ENCODE measurements at regions not wholly inside any gene's neighbourhood (a gene's known extent, or its start where the extent isn't known, plus 50 kb on each side); places are given as distances from the start of the nearest gene placed in this dataset.

DNA sequence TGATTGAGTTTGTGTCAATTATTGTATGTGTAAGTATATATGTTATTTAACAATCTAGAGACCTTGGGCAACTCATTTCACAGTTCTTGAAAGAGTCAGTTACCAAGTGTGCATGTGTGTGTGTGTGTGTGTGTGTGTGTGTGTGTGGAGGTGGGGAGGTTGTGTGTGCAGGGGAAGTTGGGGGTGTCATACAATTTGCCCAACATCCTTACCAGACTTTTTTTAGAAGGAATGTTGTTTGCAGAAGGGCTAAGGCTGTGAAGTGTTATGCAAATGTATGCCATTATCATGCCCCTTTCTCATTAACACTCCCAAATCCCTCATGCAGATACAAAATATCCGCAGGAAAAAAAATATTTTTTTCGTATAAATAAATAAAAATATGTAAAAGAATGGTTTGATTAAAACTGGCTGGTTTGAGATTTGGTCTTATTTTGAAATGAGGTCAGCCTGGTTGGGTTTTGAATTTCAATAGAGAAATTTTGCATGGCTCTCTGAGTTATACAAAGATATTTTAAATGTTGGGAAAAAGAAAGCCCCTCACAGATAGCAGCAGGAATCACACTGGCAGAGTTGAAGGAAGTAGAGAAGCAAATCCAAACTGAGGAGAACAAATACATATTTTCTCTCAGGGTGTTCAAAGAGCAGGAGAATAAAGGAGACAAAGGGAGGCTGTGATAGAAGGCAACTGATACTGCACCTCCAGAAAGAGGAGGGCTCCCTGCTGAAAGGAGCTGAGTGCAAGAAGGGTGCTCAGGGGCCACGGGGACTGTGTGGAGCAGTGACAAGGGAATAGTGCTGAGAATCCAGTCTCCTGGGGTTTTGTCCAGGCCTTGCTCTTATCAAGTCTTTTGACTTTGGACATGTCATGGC lies 1365.5 kb upstream of the CELF4 start:
- H3K27me3 ChIP-seq = no peaks in the 10 kb centered on the region
- H3K27ac ChIP-seq = no peak overlapping the region
- no peak for TF ChIP-seq POLR2A (IDR thresholded peaks at IDR 0.05)
- TF ChIP-seq, protein P1, sequence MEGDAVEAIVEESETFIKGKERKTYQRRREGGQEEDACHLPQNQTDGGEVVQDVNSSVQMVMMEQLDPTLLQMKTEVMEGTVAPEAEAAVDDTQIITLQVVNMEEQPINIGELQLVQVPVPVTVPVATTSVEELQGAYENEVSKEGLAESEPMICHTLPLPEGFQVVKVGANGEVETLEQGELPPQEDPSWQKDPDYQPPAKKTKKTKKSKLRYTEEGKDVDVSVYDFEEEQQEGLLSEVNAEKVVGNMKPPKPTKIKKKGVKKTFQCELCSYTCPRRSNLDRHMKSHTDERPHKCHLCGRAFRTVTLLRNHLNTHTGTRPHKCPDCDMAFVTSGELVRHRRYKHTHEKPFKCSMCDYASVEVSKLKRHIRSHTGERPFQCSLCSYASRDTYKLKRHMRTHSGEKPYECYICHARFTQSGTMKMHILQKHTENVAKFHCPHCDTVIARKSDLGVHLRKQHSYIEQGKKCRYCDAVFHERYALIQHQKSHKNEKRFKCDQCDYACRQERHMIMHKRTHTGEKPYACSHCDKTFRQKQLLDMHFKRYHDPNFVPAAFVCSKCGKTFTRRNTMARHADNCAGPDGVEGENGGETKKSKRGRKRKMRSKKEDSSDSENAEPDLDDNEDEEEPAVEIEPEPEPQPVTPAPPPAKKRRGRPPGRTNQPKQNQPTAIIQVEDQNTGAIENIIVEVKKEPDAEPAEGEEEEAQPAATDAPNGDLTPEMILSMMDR (IDR thresholded peaks at IDR 0.05) = no peak
- no peak for TF ChIP-seq EP300 (IDR thresholded peaks at IDR 0.05)
- no peak for DNase-seq
- H3K4me3 ChIP-seq = no peak overlapping the region
- H3K36me3 ChIP-seq = no peaks in the 10 kb centered on the region
- 24 to 32% (median 31%) methylated on average over 3 of the region's 3 CpGs for WGBS, 3 donors
- intact Hi-C loops (cut with DNase I) = no loop called here
- no peaks in the 10 kb centered on the region for H3K4me1 ChIP-seq (ENCODE audit: insufficient read depth)
- no peaks in the 10 kb centered on the region for H3K9me3 ChIP-seq

DNA sequence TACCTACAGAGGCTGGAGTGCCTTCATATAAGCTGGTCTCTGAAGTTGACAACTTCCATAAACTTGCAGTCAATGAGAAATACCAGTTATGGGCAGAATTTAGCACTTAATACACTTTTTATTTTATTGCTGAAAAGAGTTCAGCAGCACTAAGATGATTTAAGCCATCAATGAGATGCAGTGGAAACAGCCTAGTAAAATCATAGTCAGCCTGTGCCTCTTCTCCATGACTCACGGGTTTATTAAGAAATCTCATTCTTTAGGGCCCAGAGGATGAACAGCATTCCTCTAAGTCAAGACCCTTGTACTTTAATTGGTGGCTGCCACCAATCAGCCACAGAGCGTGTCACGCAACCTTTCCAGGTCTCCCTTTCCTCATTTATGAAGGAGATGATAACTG lies 1357.9 kb upstream of the CELF4 start:
- no peak overlapping the region for H3K4me3 ChIP-seq
- intact Hi-C loops (cut with DNase I) = no loop called here
- WGBS, 3 donors = 90 to 94% (median 91%) methylated on average over 3 of the region's 3 CpGs
- no peaks in the 10 kb centered on the region for H3K36me3 ChIP-seq
- H3K27me3 ChIP-seq = no peaks in the 10 kb centered on the region
- no peaks in the 10 kb centered on the region for H3K9me3 ChIP-seq
- no peaks in the 10 kb centered on the region for H3K4me1 ChIP-seq (ENCODE audit: insufficient read depth)
- no peak overlapping the region for H3K27ac ChIP-seq
- TF ChIP-seq EP300 (IDR thresholded peaks at IDR 0.05) = no peak
- no peak for TF ChIP-seq POLR2A (IDR thresholded peaks at IDR 0.05)
- TF ChIP-seq, protein P1 (IDR thresholded peaks at IDR 0.05) = no peak
- no peak for DNase-seq

DNA sequence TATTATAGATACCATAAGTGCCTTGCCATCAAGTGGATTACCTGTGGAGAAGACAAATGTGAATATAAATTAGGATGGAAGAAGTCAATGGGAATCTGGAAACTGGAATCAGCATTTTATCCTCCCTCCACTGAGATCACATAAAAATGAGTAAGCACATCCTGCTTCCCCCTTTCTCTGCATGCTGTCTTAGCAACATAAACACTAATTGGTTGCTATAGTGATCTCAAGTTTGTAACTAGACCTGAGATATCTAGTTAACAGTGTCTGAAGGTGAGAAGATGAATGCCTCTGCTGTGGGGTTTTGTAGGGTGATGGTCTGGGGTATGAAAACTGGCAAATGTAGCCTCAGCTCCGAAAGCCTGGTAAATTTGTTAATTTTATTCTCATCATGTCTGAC lies 1357.5 kb upstream of the CELF4 start:
- 79 to 90% (median 88%) methylated on average over 1 of the region's 1 CpG for WGBS, 3 donors
- H3K36me3 ChIP-seq = no peaks in the 10 kb centered on the region
- no peak overlapping the region for H3K4me3 ChIP-seq
- no peaks in the 10 kb centered on the region for H3K9me3 ChIP-seq
- intact Hi-C loops (cut with DNase I) = no loop called here
- H3K27me3 ChIP-seq = no peaks in the 10 kb centered on the region
- no peaks in the 10 kb centered on the region for H3K4me1 ChIP-seq (ENCODE audit: insufficient read depth)
- no peak for TF ChIP-seq EP300 (IDR thresholded peaks at IDR 0.05)
- no peak overlapping the region for H3K27ac ChIP-seq
- DNase-seq = no peak

DNA sequence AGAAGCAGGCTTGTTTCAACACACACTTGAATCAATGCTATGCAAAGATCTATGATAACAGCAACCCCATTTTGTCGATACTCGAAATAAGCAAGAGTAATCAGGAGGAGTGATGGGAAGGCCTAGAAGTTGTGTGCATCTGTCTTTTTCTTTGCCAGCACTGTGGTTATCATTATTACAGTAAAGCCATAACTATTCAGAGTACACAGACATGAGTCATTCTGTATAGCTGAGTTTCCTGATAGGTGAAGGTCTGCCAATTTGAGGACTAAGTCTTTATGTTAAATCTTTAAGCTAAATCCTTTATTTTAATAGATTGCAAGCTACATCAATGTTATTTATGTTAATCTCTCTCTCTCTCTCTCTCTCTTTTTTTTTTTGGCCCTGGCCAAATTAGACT lies 1344.4 kb upstream of the CELF4 start:
- Histone ChIP-seq H3K36me3 (no peaks in the 10 kb centered on the region), H3K4me1 (ENCODE audit: insufficient read depth) (no peaks in the 10 kb centered on the region), H3K27ac (no peak overlapping the region), H3K9me3 (no peaks in the 10 kb centered on the region), H3K27me3 (no peaks in the 10 kb centered on the region), H3K4me3 (no peak overlapping the region)
- TF ChIP-seq POLR2A (IDR thresholded peaks at IDR 0.05) (no peak), EP300 (IDR thresholded peaks at IDR 0.05) (no peak)
- no peak for DNase-seq
- WGBS, 3 donors = 64 to 85% (median 71%) methylated on average over 2 of the region's 2 CpGs
- intact Hi-C loops (cut with DNase I) = no loop called here

DNA sequence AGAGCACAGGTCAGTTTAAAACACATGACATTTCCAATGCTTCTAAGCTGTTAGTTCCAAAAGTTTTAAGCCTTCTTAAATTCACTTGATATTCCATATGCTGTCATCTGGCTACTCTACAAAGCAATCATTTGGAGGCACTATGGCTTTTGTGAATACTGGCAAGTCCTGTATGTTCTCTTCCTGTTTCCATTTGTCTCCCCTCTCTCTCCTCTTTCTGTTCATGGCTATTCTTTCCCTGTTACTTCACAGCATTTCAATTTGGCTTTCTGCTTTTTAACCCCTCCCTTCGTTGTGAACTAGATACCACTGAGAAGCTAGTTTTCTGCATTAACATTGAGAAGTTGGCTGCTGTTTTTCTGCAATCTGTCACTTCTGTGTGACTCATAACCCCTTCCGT lies 1337.2 kb upstream of the CELF4 start:
- Histone ChIP-seq H3K36me3 (no peaks in the 10 kb centered on the region), H3K9me3 (no peaks in the 10 kb centered on the region), H3K27me3 (no peaks in the 10 kb centered on the region), H3K27ac (no peak overlapping the region), H3K4me1 (ENCODE audit: insufficient read depth) (peaks cover 2% of the 10 kb centered on the region), H3K4me3 (no peak overlapping the region)
- intact Hi-C loops (cut with DNase I) = no loop called here
- 40 to 55% (median 53%) methylated on average over 2 of the region's 2 CpGs for WGBS, 3 donors
- TF ChIP-seq, protein P1 (IDR thresholded peaks at IDR 0.05) = no peak
- no peak for TF ChIP-seq EP300 (IDR thresholded peaks at IDR 0.05)
- TF ChIP-seq POLR2A (IDR thresholded peaks at IDR 0.05) = no peak
- no peak for DNase-seq

Measured in ovary (tissue), 7 donors.